ENCODE measurements at regions not wholly inside any gene's neighbourhood (a gene's known extent, or its start where the extent isn't known, plus 50 kb on each side); places are given as distances from the start of the nearest gene placed in this dataset.

GRCh38 chr2:71791061-71791450 lies 337.7 kb downstream of the DYSF start:
- no peak for TF ChIP-seq CTCF (IDR thresholded peaks at IDR 0.05; ENCODE audit: low read length, missing control alignments)
- no peak for DNase-seq (ENCODE audit: low read depth)
- no peak overlapping the region for H3K4me3 ChIP-seq (replicated peaks; ENCODE audit: low read depth, low read length)

- no peak for DNase-seq (ENCODE audit: low read depth)
- no peak overlapping the region for H3K4me3 ChIP-seq (replicated peaks; ENCODE audit: low read depth, low read length)
- no peak for TF ChIP-seq CTCF (IDR thresholded peaks at IDR 0.05; ENCODE audit: low read length, missing control alignments)
Measured at GRCh38 chr2:71790226-71791060, 337.1 kb downstream of the DYSF start.

GRCh38 chr2:71789556-71790204 lies 336.3 kb downstream of the DYSF start:
- TF ChIP-seq CTCF (IDR thresholded peaks at IDR 0.05; ENCODE audit: low read length, missing control alignments): no peak
- H3K4me3 ChIP-seq (replicated peaks; ENCODE audit: low read depth, low read length): no peak overlapping the region
- peak; percentile 28 for DNase-seq (ENCODE audit: low read depth)

GRCh38 chr2:71788601-71789240 lies 335.4 kb downstream of the DYSF start:
- no peak overlapping the region for H3K4me3 ChIP-seq (replicated peaks; ENCODE audit: low read depth, low read length)
- TF ChIP-seq CTCF (IDR thresholded peaks at IDR 0.05; ENCODE audit: low read length, missing control alignments): no peak
- no peak for DNase-seq (ENCODE audit: low read depth)

GRCh38 chr2:71788186-71788525 lies 334.8 kb downstream of the DYSF start:
- H3K4me3 ChIP-seq (replicated peaks; ENCODE audit: low read depth, low read length): no peak overlapping the region
- no peak for DNase-seq (ENCODE audit: low read depth)
- no peak for TF ChIP-seq CTCF (IDR thresholded peaks at IDR 0.05; ENCODE audit: low read length, missing control alignments)

GRCh38 chr2:71787476-71788185 lies 334.3 kb downstream of the DYSF start:
- DNase-seq (ENCODE audit: low read depth): no peak
- no peak overlapping the region for H3K4me3 ChIP-seq (replicated peaks; ENCODE audit: low read depth, low read length)
- no peak for TF ChIP-seq CTCF (IDR thresholded peaks at IDR 0.05; ENCODE audit: low read length, missing control alignments)
